ENCODE measurements at regions not wholly inside any gene's neighbourhood (a gene's known extent, or its start where the extent isn't known, plus 50 kb on each side); places are given as distances from the start of the nearest gene placed in this dataset.

DNA sequence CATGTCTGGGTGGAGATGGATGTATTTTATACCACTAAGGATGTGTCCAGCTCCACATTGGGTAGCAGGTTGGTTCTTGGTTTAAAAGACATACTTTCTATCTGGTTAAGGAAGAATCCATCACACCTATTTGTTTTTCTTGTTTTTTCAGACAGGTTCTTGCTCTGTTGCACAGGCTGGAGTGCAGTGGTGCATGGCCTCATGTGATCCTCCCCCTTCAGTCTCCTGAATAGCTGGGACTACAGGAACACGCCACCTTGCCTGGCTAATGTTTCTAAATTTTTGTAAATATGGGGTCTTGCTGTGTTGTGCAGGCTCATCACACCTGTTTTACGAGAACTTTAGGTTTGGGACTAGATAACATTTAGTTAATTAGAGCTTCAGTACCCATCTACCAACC is 80.2 kb upstream of the PRNP start:
- TF ChIP-seq POLR2A (IDR thresholded peaks at IDR 0.05), result no peak
- TF ChIP-seq, protein P1, sequence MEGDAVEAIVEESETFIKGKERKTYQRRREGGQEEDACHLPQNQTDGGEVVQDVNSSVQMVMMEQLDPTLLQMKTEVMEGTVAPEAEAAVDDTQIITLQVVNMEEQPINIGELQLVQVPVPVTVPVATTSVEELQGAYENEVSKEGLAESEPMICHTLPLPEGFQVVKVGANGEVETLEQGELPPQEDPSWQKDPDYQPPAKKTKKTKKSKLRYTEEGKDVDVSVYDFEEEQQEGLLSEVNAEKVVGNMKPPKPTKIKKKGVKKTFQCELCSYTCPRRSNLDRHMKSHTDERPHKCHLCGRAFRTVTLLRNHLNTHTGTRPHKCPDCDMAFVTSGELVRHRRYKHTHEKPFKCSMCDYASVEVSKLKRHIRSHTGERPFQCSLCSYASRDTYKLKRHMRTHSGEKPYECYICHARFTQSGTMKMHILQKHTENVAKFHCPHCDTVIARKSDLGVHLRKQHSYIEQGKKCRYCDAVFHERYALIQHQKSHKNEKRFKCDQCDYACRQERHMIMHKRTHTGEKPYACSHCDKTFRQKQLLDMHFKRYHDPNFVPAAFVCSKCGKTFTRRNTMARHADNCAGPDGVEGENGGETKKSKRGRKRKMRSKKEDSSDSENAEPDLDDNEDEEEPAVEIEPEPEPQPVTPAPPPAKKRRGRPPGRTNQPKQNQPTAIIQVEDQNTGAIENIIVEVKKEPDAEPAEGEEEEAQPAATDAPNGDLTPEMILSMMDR (IDR thresholded peaks at IDR 0.05), result no peak
